ENCODE measurements at regions not wholly inside any gene's neighbourhood (a gene's known extent, or its start where the extent isn't known, plus 50 kb on each side); places are given as distances from the start of the nearest gene placed in this dataset.

- H3K27me3 Mint-ChIP-seq (ENCODE audit: insufficient read depth, low read depth), result peaks cover 2% of the 10 kb centered on the region
- H3K4me1 Mint-ChIP-seq, result peaks cover 28% of the 10 kb centered on the region
- no peaks in the 10 kb centered on the region for H4K20me1 ChIP-seq (ENCODE audit: low read depth)
- DNase-seq (ENCODE audit: low spot score), result no peak
- H3K4me1 ChIP-seq, result peaks cover 20% of the 10 kb centered on the region
- peaks cover 5% of the 10 kb centered on the region for H3K36me3 Mint-ChIP-seq
- H3K4me3 Mint-ChIP-seq, result peak overlapping the region; percentile 18
- no peaks in the 10 kb centered on the region for H3K9me3 ChIP-seq (ENCODE audit: low read depth)
- no peak overlapping the region for H3K4me3 ChIP-seq
- no peak overlapping the region for H3K9ac ChIP-seq
- H3K27ac ChIP-seq, result no peak overlapping the region
- H3K79me2 ChIP-seq (ENCODE audit: low read depth), result no peaks in the 10 kb centered on the region
- H3F3A ChIP-seq (ENCODE audit: low read depth), result peaks cover 5% of the 10 kb centered on the region
- no peak overlapping the region for H3K4me2 ChIP-seq
- H3K36me3 ChIP-seq, result no peaks in the 10 kb centered on the region
- TF ChIP-seq EZH2phosphoT487 (IDR thresholded peaks at IDR 0.05) (no peak), EZH2 (IDR thresholded peaks at IDR 0.05) (no peak), CTCF (IDR thresholded peaks at IDR 0.05) (no peak)
- no peaks in the 10 kb centered on the region for H3K27me3 ChIP-seq
- H3K9me3 Mint-ChIP-seq, result peaks cover 3% of the 10 kb centered on the region
- no peak overlapping the region for H2AFZ ChIP-seq (replicated peaks)
- H3K27ac Mint-ChIP-seq, result peak overlapping the region; percentile 12
Observed at GRCh38 chr9:109934136-109934856, 154.3 kb downstream of the PALM2AKAP2 start.

- Histone ChIP-seq H3K9ac (no peak overlapping the region), H3K27ac (no peak overlapping the region), H3K27me3 (no peaks in the 10 kb centered on the region), H3K4me1 (peaks cover 20% of the 10 kb centered on the region), H4K20me1 (ENCODE audit: low read depth) (no peaks in the 10 kb centered on the region), H3K9me3 (ENCODE audit: low read depth) (no peaks in the 10 kb centered on the region), H2AFZ (replicated peaks) (no peak overlapping the region), H3K36me3 (no peaks in the 10 kb centered on the region), H3K4me2 (no peak overlapping the region), H3F3A (ENCODE audit: low read depth) (peaks cover 5% of the 10 kb centered on the region), H3K79me2 (ENCODE audit: low read depth) (no peaks in the 10 kb centered on the region), H3K4me3 (no peak overlapping the region)
- DNase-seq (ENCODE audit: low spot score), result no peak
- Mint-ChIP-seq H3K27me3 (ENCODE audit: insufficient read depth, low read depth) (peaks cover 1% of the 10 kb centered on the region), H3K4me1 (peaks cover 28% of the 10 kb centered on the region), H3K4me3 (no peak overlapping the region), H3K9me3 (peaks cover 3% of the 10 kb centered on the region), H3K27ac (peak overlapping the region; percentile 12), H3K36me3 (peaks cover 5% of the 10 kb centered on the region)
- TF ChIP-seq EZH2phosphoT487 (IDR thresholded peaks at IDR 0.05) (no peak), EZH2 (IDR thresholded peaks at IDR 0.05) (no peak)
Observed at GRCh38 chr9:109934857-109935215, 154.8 kb downstream of the PALM2AKAP2 start.

GRCh38 chr9:109935406-109936087 is 155.5 kb downstream of the PALM2AKAP2 start:
- peak overlapping the region; percentile 31 for H3K27ac Mint-ChIP-seq
- Histone ChIP-seq H3K9ac (no peak overlapping the region), H4K20me1 (ENCODE audit: low read depth) (no peaks in the 10 kb centered on the region), H3K27me3 (no peaks in the 10 kb centered on the region), H3K9me3 (ENCODE audit: low read depth) (no peaks in the 10 kb centered on the region), H3K4me1 (peaks cover 20% of the 10 kb centered on the region), H3K27ac (no peak overlapping the region), H3K36me3 (no peaks in the 10 kb centered on the region), H3F3A (ENCODE audit: low read depth) (peaks cover 5% of the 10 kb centered on the region), H2AFZ (replicated peaks) (no peak overlapping the region), H3K79me2 (ENCODE audit: low read depth) (no peaks in the 10 kb centered on the region), H3K4me3 (no peak overlapping the region), H3K4me2 (no peak overlapping the region)
- H3K9me3 Mint-ChIP-seq, result peaks cover 3% of the 10 kb centered on the region
- H3K36me3 Mint-ChIP-seq, result peaks cover 5% of the 10 kb centered on the region
- no peaks in the 10 kb centered on the region for H3K27me3 Mint-ChIP-seq (ENCODE audit: insufficient read depth, low read depth)
- no peak overlapping the region for H3K4me3 Mint-ChIP-seq
- TF ChIP-seq EZH2 (IDR thresholded peaks at IDR 0.05) (no peak), EZH2phosphoT487 (IDR thresholded peaks at IDR 0.05) (no peak), CTCF (IDR thresholded peaks at IDR 0.05) (no peak)
- no peak for DNase-seq (ENCODE audit: low spot score)
- H3K4me1 Mint-ChIP-seq, result peaks cover 28% of the 10 kb centered on the region
